GM23248 (cell line): ENCODE measurements at regions not wholly inside any gene's neighbourhood (a gene's known extent, or its start where the extent isn't known, plus 50 kb on each side); places are given as distances from the start of the nearest gene placed in this dataset.

ENCODE experiments used
- EZH2 ChIP-seq: fragments of 200-600 bp; sonication (generic); IDR thresholded peaks from 2 replicates; pipeline ENCODE4 v1.6.1; 2018; ENCODE audit warnings: antibody characterized with exemption, mild to moderate bottlenecking; ENCODE audit not compliant: insufficient read depth, poor library complexity, severe bottlenecking
- EZH2phosphoT487 ChIP-seq: fragments of 200-600 bp; sonication (generic); IDR thresholded peaks from 2 replicates; pipeline ENCODE4 v1.6.1; 2018; ENCODE audit warnings: antibody characterized with exemption, moderate library complexity, mild to moderate bottlenecking, low read depth; ENCODE audit not compliant: insufficient read depth

DNA sequence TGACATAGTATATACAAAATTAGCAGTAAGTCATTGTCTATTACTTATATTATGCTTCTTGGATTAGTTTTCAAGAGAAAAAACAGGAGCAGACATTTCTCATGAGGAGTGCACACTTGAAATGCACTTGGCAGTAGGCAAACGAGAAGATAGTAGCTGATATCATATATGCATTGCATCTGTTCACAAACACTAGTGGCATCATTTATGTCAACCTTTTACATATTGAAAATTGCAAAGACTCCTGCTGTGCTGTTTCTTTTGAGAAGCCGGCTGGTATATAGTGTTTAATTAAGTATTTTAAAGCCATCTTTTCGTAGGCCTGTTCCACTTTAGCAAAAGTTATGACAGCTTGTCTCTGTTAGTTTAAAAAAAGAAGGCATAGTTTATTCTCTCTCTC is 58.4 kb upstream of the SLC8A1 start:
- no peak for TF ChIP-seq EZH2phosphoT487
- TF ChIP-seq EZH2 = no peak
